CD4-positive, alpha-beta T cell treated with Interferon gamma for 1 hour (primary cell): ENCODE measurements at regions not wholly inside any gene's neighbourhood (a gene's known extent, or its start where the extent isn't known, plus 50 kb on each side); places are given as distances from the start of the nearest gene placed in this dataset.
A peak's percentile ranks its signal among the peaks of the same experiment; 100 is the strongest.
"Not testable (repeated sequence)": the region's sequence is repeated elsewhere in the genome, so short reads cannot be mapped to it uniquely, and the experiment has no call there.

ENCODE experiments used
- DNase-seq: peaks from one replicate; pipeline ENCODE4 v3.0.0-alpha.2; 2020

DNA sequence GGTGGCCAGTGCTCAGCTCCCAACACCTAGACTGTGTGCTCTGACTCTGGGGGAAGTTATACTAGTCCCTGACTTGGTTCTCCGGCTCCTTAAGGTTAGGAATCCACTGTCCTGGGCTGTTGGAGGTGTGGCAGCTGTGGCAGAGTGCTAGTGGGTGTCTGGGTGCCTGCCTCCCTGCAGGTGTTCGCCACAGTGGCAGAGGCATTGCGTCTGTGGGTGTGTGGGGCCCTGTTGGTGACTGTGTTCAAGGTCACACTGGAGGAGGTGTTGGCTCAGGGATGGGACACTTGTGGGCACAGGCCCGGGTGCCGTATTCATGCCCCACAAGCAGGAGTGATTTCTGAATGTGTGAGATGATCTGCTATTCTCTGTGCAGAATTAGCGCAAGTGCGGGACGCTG lies 467.4 kb downstream of the TMEM121 start:
- no peak for DNase-seq

DNA sequence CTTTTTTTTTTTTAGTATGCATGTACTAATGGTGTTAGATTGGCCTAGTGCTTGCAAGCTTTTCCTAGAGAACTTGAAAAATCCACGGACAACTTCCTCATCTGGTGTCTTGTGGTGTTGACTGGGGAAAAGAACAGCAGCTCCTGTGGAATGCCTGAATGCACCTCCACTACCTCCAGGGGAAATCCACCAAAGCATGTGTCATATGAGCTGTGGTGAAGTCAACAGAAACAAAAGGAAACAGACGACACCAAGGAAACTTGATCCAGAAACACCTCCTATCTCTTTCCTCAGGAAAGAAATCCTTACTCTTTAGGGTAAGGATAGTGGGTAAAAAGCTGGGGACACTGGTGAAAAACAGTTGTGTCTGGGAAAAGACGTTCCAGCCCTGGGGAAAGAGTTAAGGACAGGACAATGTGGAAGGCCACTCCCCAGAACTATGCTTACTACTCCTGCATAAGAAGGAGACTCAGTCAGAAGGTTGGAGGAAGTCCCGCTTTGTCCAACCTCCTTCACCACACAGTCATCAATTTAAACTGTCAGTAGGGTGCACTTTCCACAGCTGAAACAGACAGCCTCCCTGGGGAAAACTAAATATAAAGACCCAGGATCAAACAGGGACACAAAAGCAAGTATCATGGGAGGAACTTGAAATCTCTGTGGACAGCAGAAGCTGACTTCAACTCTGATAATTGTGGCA lies 468.8 kb downstream of the TMEM121 start:
- not testable (repeated sequence) for DNase-seq

GRCh38 chr14:105998597-105998996 lies 472.2 kb downstream of the TMEM121 start:
- not testable (repeated sequence) for DNase-seq

DNA sequence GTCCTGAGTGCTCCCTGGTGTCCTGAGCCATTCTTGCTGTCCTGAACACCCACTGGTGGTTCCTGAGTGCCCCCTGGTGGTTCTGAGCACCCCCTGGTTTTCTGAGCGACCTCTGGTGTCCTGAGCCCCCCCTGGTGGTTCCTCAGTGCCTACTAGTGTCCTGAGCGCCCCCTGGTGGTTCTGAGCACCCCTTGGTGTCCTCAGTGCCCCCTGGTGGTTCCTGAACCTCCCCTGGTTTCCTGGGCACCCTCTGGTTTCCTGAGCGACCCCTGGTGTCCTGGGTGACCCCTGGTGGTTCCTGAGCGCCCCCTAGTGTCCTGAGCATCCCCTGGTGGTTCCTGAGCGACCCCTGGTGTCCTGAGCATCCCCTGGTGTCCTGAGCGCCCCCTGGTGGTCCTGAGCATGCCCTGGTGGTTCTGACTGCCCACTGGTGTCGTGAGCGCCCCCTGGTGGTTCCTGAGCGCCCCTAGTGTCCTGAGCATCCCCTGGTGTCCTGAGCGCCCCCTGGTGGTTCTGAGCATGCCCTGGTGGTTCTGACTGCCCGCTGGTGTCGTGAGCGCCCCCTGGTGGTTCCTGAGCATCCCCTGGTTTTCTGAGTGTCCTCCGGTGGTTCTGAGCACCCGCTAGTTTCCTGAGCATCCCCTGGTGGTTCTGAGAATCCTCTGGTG lies 473.1 kb downstream of the TMEM121 start:
- peak; percentile 83 for DNase-seq

DNA sequence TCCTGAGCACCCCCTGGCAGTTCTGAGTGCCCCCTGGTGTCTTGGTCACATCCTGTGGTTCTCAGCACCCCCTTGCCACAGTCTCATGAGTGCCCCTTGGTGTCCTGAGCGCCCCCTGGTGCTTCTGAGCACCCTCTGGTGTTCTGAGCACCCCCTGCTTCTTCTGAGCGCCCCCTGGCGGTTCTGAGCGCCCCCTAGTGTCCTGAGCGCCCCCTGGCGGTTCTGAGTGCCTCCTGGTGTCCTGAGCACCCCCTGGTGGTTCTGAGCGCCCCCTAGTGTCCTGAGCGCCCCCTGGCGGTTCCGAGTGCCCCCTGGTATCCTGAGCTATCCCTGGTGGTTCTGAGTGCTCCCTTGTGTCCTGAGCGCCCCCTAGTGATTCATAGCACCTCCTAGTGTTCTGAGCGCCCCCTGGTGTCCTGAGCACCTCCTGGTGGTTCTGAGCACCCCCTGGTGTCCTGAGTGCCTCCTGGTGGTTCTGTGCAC lies 473.7 kb downstream of the TMEM121 start:
- peak; percentile 14 for DNase-seq

DNA sequence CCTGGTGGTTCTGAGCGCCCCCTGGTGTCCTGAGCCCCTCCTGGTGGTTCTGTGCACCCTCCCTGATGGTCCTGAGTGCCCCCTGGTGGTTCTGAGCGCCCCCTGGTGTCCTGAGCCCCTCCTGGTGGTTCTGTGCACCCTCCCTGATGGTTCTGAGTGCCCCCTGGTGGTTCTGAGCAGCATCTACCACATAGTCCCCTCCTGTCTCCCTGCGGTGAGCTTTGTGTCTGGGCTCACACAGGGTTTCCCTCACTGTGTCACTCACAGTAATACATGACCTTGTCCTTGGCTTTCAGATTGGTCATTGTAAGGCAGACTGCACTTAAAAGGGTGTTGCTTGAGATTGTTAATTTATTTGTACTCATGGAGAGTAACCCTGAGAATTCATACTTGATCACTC lies 474.9 kb downstream of the TMEM121 start:
- DNase-seq: not testable (repeated sequence)

GRCh38 chr14:106003351-106003750 lies 477.0 kb downstream of the TMEM121 start:
- no peak for DNase-seq

GRCh38 chr14:106004937-106005795 lies 478.8 kb downstream of the TMEM121 start:
- DNase-seq: peak; percentile 64

DNA sequence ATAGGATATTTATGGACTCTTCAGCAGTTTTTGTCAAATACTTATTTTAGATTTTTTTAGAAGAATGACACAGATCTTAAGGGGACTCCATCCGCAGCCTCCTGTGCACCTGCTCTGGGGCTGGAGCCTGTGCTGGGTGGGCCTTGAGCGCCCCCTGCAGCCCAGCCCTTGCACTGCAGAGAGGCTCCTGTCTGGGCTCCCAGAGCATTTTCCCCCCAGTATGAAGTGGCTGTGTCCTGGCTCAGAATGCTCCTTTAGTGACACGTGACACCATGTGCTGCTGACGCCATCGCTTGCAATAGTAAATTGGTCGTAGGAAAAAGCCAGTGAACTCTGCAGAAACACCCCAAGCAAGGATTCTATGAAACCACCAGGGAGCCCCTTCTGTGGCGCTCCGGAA lies 479.7 kb downstream of the TMEM121 start:
- peak; percentile 57 for DNase-seq

- DNase-seq: not testable (repeated sequence)
These were observed 480.3 kb downstream of the TMEM121 start for GRCh38 chr14:106006716-106007115.

DNA sequence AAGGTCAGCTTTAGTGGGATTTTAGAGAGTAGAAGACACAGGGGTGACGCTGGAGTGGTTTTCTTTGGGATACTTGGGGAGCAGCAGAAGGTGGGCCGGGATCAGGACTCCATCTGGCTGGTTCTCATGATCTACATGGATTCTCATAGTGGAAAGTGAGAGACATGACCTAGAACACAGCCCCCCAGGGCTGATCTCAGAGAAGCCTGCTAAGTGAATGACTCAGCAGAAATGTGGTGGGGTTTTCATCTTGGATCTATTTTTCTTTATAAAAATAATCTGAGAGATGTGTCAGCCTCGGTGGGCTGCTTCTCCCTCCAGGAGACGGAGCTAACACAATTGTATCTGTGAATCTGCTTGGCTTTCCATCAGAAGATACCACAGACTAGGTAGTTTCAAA lies 484.4 kb downstream of the TMEM121 start:
- no peak for DNase-seq

- peak; percentile 82 for DNase-seq
These were observed 485.4 kb downstream of the TMEM121 start for GRCh38 chr14:106011631-106012360.

DNA sequence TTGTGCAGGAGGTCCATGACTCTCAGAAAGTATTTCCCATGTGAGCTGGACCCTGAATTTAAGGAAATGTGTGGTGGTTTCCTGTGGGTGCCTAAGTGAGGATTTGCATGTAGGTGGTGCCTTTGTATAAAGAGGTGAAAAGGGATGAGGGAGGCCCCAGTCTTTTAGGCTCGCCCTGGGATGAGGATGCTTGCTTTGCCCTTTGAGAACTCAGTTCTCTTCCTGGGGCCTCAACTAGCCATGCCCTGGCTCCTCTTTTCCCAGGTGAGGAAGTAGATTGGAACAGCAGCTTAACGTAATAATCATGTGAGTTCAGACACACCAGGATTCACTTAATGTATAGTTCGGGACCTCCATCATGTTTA lies 486.0 kb downstream of the TMEM121 start:
- DNase-seq: not testable (repeated sequence)

GRCh38 chr14:106013879-106014376 lies 487.5 kb downstream of the TMEM121 start:
- no peak for DNase-seq

DNA sequence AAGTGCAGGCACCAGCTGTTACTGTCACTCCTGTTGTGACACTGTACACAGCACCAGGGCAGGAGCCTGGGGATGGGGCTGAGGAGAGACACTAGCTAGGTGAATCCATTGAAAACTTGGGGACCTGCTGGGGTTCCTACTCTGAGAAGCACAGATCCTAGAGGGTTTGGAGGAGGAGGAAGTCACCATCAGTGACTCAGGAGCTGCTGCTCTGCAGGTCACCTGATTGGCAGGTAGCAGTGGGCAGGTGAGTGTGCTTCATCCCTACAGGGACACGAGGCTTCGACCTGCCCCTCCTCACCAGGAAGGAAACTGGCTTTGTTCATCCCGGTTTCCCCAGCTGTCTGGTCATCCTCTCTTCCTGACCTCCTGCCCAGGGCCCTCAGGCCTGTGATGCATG lies 491.6 kb downstream of the TMEM121 start:
- not testable (repeated sequence) for DNase-seq

GRCh38 chr14:106021832-106022231 lies 495.4 kb downstream of the TMEM121 start:
- no peak for DNase-seq

GRCh38 chr14:106022648-106023047 lies 496.3 kb downstream of the TMEM121 start:
- not testable (repeated sequence) for DNase-seq

GRCh38 chr14:106023411-106023810 lies 497.0 kb downstream of the TMEM121 start:
- no peak for DNase-seq

GRCh38 chr14:106024983-106025604 lies 498.7 kb downstream of the TMEM121 start:
- peak; percentile 4 for DNase-seq

GRCh38 chr14:106026026-106026425 lies 499.6 kb downstream of the TMEM121 start:
- DNase-seq: no peak

- not testable (repeated sequence) for DNase-seq
These were observed 501.4 kb downstream of the TMEM121 start for GRCh38 chr14:106027759-106028158.

DNA sequence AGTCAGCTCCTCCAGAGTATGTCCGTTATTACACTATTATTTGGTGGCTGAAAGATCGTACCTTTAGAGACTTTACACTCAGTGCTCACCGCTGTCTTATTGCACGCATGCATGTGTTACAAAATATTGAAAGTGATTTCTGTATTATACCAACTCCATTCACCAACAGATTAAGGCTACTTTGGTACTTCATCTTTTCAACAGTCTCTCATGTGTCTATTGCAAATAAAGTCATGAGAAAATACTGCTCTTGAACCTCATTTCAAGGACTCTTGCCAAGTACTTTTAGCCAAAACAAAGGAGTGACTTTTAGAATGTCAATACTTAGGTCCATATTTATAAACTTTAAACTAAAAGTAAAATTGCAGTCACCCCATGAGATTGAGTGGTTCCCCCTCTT lies 503.6 kb downstream of the TMEM121 start:
- no peak for DNase-seq
